Dermis blood vessel endothelial cell (primary cell): ENCODE measurements at regions not wholly inside any gene's neighbourhood (a gene's known extent, or its start where the extent isn't known, plus 50 kb on each side); places are given as distances from the start of the nearest gene placed in this dataset.
A peak's percentile ranks its signal among the peaks of the same experiment; 100 is the strongest.
"Not testable (repeated sequence)": the region's sequence is repeated elsewhere in the genome, so short reads cannot be mapped to it uniquely, and the experiment has no call there.

Source experiments
- DNase-seq: peaks from one replicate; pipeline ENCODE4 v3.0.0; 2010

DNA sequence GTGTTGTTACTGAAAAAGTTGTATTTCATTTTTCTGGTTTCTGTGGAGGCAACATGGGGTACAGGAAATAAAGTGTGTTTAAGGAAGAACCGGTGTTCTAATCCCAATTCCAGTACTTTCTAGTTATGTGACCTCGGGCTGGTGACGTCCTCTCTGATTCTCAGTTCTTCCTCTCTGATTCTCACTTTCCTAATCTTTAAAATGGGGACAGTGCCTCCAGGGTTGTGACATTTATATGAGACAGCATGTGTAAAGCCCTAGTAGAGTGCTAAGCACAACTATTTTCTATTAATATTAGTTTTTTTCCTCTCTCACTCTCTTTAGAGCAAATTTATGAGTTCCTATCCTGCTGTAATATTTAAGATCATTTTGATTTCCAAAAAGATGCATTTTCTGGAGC is 50.9 kb upstream of the PTPDC1 start:
- no peak for DNase-seq

DNA sequence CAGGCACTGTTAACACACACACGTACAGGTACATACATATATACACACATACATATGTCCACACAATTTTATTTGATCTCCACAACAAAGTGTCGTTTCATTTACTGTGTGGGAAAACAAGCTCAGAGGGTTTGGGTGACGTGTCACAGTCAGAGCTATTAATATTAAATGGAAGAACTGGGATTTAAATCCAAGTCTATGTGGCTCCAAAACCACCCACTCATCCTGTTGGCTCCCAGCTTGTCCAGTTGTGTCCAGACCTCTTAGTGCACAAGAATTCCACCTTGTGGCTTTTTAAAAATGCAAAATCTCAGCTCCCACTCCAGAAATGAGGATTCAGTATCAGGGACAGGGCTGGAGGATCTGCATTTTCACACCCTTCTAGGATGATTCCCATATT is 52.3 kb upstream of the PTPDC1 start:
- DNase-seq = no peak

DNA sequence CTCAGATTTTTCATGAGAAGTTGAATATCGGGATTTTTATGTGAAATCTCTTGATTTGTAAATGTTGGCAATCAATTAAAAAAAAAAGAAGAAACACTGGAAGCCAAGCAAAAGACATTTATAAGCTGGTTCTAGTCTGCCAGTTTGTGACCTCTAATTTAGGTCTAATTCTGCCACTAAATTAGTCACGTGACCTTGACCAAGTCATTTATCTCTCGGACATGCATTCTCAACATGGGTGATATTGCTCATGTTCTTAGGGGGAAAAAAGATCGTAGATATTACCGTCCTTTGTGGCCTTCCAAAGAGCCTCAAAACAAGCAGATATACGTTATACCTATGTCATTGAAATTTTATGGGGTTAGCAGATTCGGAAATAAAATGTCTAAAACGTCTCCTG is 52.9 kb upstream of the PTPDC1 start:
- peak; percentile 11 for DNase-seq

DNA sequence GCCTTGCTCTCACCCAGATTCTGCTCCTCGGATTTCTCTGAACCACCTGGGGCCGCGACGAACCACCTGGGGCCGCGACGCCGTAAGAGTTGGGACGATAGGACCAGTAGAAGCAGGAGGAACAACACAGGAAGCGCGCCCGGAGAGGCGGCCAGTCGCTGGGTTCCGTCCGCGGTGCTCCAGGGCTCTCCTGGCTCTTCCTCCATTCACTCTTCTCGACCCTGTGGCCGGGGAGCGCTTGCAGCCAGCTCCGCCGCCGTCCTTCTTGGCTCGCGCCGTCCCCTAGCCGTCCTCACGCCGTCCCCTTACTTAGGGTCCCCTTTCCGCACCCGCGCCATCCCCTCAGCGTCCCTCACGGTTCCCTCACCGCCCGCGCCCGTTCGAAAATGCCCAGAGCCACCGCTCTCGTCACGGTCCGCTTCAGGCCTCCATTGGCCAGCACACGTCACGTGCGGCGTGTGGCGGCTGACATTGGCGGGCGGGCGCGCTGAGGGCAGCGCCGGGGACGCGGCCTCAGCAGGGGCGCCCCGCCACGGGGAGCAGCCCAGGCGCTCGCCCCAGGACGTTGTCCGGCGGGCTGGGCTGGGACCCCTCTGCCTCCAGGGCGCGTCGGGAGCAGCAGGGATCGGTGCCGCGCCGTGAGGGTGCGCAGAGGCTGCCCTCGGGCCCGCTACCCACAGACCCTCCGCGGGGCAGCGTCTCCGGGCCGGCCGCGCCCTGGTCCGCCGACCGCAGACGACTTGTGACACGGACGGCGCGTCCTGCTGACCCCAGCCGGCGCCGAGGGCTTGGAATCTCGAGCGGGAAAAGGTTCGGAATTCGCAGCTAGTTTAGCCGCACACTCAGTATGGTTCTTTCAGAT is 53.7 kb upstream of the PTPDC1 start:
- DNase-seq = peak; percentile 92

DNA sequence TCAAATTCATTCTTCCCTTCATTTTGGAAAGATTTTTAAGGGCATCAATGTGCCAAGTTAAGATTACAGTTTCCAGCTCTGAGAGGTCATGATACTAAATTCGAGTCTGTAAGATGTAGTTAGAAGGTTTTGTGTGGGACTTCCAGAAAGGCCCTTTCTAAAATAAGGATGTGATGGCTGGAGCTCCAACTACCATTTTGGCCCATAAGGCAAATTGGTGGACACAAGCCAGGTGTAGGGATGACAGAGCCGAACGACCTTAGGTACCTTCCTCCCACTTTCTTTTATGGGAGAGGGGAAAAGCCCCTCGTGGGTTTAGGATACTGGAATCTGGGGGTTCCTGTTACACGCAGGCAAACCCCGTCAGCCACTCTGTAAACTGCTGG is 54.3 kb upstream of the PTPDC1 start:
- no peak for DNase-seq

DNA sequence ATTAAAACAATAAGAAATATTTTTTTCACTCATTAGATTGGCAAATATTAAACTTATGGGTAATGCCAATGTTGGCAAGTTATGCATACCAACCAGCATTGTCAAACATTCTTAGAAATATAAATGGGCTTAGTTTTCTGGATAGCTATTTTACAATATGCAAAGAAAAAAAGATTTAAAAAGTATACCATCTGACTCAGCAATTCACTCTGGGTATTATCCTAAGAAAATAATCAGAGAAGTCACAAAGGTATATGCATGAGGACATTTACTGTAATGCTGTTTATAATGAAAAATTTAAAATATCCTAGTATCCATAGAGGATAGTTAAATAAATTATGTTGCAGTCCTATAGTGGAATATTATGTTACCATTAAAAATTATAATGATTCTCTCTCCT is 57.4 kb upstream of the PTPDC1 start:
- DNase-seq = no peak

DNA sequence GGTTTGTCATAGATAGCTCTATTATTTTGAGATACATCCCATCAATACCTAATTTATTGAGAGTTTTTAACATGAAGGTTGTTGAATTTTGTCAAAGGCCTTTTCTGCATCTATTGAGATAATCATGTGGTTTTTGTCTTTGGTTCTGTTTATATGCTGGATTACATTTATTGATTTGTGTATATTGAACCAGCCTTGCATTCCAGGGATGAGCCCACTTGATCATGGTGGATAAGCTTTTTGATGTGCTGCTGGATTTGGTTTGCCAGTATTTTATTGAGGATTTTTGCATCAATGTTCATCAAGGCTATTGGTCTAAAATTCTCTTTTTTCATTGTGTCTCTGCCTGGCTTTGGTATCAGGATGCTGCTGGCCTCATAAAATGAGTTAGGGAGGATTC is 61.8 kb upstream of the PTPDC1 start:
- DNase-seq = not testable (repeated sequence)

DNA sequence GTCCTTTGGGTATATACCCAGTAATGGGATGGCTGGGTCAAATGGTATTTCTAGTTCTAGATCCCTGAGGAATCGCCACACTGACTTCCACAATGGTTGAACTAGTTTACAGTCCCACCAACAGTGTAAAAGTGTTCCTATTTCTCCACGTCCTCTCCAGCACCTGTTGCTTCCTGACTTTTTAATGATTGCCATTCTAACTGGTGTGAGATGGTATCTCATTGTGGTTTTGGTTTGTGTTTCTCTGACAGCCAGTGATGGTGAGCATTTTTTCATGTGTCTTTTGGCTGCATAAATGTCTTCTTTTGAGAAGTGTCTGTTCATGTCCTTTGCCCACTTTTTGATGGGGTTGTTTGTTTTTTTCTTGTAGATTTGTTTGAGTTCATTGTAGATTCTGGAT is 63.4 kb upstream of the PTPDC1 start:
- DNase-seq = not testable (repeated sequence)

DNA sequence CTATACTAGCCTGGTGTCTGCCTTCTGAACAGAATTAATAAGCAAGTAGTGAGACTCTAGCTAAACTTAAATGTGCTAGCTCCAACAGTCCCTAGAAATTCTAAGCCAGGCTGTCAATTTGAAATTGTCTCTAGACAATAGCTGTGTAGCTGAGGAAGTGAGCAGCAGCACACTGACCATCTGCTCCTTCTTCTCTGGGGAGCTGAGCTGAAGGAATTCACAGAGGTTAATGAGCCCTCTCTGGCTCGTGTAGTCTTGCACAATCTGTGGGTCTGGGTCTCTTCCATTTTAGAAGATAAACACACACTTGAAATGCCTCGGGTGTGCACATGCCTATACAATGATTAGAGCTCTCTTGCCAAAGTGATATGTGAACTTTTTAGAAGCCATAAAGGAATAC is 63.5 kb upstream of the BARX1 start:
- no peak for DNase-seq

DNA sequence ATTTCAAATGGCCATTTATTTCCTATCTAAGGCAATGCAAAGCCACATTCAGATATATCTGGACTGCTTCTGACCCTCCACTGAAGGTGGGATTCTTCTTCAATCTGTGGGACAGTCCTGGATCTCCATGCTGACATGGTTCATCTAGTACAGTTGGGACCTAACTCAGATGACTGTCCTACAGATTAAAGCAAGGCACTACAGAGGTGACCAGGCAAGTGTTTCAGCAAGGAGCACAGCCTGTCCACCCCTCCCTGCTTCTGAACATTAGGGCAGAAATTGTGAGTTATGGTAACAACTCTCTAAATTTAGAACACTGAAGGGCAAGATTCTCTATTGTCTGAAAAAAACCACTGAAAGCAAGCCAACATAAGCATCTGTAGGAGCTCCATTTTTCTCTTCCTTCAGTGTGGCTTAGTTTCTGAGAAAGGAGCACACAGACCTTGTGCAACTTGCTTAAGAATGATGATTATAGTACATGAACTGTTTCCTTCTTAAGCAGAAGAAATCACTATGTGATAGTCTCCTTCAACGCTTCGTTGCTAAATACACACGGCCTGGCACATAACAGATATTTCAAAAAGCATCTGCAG is 62.9 kb upstream of the BARX1 start:
- DNase-seq = no peak

DNA sequence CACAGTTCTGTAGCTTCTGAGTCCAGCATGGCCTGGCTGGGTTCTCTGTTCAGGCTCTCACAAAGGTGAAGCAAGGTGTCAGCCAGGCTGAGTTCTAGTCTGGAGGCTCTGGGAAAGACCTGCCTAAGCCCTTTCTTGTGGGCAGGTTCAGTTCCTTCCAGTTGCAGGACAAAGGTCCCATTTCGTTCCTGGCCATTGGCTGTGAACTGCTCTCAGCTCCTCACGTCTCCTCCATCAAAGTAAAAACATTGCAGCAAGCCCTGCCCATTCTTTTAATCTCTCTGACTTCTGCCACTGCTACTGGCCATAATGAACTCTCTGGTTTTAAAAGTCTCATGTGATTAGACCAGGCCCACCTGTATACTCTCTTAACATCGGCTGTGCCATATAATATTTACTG is 61.6 kb upstream of the BARX1 start:
- no peak for DNase-seq

DNA sequence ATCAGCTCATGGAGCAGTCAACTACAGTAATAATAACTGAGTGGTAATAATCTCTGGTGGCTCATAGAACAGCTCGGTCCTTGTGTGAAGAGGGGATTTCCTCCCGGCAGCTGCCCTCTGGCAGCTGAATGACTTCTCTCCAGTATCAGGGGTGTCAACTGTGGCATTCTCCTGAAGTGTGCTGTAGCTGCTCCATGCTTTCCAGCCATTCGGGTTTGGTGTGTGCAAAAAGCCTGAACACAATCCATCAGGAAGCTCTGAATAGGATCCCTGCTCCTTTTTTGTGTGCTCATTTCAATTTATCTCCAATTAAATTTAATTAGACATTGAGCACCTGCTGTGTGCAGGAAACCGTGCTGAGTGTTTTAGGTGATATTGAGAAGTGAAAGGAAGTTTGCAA is 59.8 kb upstream of the BARX1 start:
- no peak for DNase-seq

DNA sequence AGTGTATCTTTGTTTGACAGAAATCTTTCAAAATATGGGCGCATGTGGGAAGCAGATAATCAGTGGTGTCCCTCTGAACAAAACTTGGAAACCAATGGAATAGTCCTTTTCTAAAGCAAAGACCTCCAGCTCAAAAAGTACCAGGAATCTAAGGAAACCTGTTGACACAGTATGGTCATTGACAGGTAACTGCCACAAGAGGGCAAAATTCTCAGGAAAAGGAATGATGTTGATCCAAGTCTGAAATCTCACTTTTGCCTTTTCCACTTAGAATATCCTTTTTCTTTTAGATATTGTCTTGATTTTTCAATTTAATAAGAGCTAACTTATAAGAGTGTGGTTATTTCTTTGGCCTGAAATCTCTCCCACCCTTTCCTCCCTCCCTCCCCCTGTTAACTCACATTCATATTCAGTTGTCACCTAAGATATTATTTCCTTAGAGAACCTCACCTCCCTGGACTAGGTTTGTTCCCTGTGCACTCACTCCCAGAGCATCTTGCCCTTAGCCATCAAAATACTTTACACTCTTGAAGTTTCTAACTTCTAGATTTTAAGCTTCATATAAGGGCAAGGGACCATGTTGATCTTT is 59.0 kb upstream of the BARX1 start:
- DNase-seq = peak; percentile 70

DNA sequence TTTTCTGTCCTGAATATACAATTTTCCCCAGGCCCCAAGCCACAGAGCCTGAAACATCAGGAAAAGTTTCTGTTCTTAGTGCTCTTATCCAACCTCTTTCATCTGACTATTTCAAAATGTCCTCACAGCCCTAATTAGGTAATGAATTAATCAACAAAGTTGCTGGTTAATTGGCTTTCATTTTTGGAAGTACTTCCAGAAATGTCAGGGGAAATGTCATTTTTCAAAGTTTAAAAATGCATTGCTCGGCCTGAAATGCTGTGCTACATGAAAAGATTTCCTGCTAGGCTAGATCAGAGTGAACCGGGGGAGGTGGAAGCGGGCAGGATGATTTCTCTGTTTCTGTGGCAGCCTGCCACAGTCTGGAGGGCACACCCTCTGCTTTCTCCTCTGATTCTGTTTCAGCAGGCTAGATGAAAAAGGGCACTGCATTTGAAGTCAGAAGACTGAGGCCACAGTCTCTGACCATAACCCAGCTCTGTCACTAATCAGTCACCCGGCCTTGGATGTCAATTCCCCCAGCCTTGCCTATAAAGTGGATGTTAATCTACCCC is 55.9 kb upstream of the BARX1 start:
- DNase-seq = peak; percentile 6

DNA sequence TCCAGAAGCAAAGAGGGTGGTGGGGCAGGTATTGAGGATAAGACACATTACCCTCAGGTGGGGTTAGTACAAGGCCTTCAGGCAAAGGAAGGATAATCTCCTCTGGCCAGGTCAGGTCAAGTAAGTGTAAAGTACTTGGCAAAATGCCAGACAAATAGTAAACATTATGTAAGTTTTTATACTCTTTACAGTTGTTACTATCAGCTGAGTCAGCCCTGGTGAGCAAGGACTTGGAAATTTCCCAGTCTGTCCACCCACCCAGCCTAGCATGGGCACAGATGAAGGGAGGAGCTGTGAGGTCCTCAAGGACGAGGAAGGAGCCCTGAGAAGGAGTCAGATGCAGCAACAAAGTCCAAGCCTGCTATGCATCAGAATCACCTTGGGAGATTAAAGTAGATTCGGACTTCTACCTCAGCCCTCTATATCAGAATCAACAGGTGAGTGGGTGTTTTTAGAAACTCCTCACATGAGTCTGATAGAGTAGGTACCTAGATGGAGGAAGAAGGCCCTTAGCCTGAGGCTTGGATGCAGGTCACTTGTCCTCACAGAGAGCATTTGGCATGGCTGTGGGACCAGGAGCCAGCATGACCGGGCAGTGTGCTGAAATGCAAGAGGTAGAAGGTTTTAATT is 50.2 kb upstream of the BARX1 start:
- DNase-seq = no peak
